Bronchial epithelial cell (primary cell): ENCODE measurements at regions not wholly inside any gene's neighbourhood (a gene's known extent, or its start where the extent isn't known, plus 50 kb on each side); places are given as distances from the start of the nearest gene placed in this dataset.

ENCODE experiments used
- DNase-seq: peaks from one replicate; pipeline ENCODE4 v3.0.0-alpha.2; 2010; ENCODE audit warnings: low read depth
- FAIRE-seq: peaks from 2 replicates; lab custom pipeline; 2011; peaks lifted over from hg19 to GRCh38; lab: Jason Lieb, UNC
- H3K27me3 ChIP-seq: 2 replicates; pipeline ENCODE4 v1.5.1; 2011; ENCODE audit warnings: low read length; ENCODE audit not compliant: control insufficient read depth, insufficient read depth
- H3K36me3 ChIP-seq: 2 replicates; pipeline ENCODE4 v1.5.1; 2011; ENCODE audit warnings: low read length; ENCODE audit not compliant: control insufficient read depth, insufficient read depth
- H3K4me3 ChIP-seq: 2 replicates; pipeline ENCODE4 v1.5.1; 2011; ENCODE audit warnings: mild to moderate bottlenecking, low read depth, low read length, control low read depth
- CTCF ChIP-seq: IDR thresholded peaks from 2 replicates; pipeline ENCODE4 v1.5.1; 2011; ENCODE audit warnings: mild to moderate bottlenecking, moderate library complexity, low read length, control low read depth, inconsistent platforms; ENCODE audit not compliant: insufficient read depth, severe bottlenecking

GRCh38 chr20:24739746-24740145, 209.3 kb upstream of the CST7 start:
- no peaks in the 10 kb centered on the region for H3K36me3 ChIP-seq
- no peak overlapping the region for H3K4me3 ChIP-seq
- FAIRE-seq (no peak), DNase-seq (no peak)
- H3K27me3 ChIP-seq = no peaks in the 10 kb centered on the region
- TF ChIP-seq CTCF = no peak

- Histone ChIP-seq H3K27me3 (no peaks in the 10 kb centered on the region), H3K36me3 (no peaks in the 10 kb centered on the region), H3K4me3 (no peak overlapping the region)
- FAIRE-seq (no peak), DNase-seq (no peak)
- no peak for TF ChIP-seq CTCF
These were observed 207.5 kb upstream of the CST7 start for GRCh38 chr20:24741493-24742072.

GRCh38 chr20:24742436-24742835, 206.6 kb upstream of the CST7 start:
- DNase-seq (no peak), FAIRE-seq (no peak)
- no peaks in the 10 kb centered on the region for H3K27me3 ChIP-seq
- TF ChIP-seq CTCF = no peak
- no peaks in the 10 kb centered on the region for H3K36me3 ChIP-seq
- no peak overlapping the region for H3K4me3 ChIP-seq

- H3K36me3 ChIP-seq = no peaks in the 10 kb centered on the region
- no peaks in the 10 kb centered on the region for H3K27me3 ChIP-seq
- TF ChIP-seq CTCF = no peak
- H3K4me3 ChIP-seq = no peak overlapping the region
- FAIRE-seq (no peak), DNase-seq (no peak)
These were observed 206.1 kb upstream of the CST7 start for GRCh38 chr20:24742989-24743388.

- no peak for DNase-seq
- TF ChIP-seq CTCF = no peak
- FAIRE-seq = no peak
- no peak overlapping the region for H3K4me3 ChIP-seq
- H3K36me3 ChIP-seq = no peaks in the 10 kb centered on the region
- H3K27me3 ChIP-seq = no peaks in the 10 kb centered on the region
These were observed 205.4 kb upstream of the CST7 start for GRCh38 chr20:24743641-24744040.

GRCh38 chr20:24744747-24745146, 204.3 kb upstream of the CST7 start:
- DNase-seq = no peak
- FAIRE-seq = no peak
- TF ChIP-seq CTCF = no peak

More at GRCh38 chr20:24744747-24745146, 204.3 kb upstream of the CST7 start:
- Histone ChIP-seq H3K4me3 (no peak overlapping the region), H3K36me3 (no peaks in the 10 kb centered on the region), H3K27me3 (no peaks in the 10 kb centered on the region)
